ENCODE measurements at regions not wholly inside any gene's neighbourhood (a gene's known extent, or its start where the extent isn't known, plus 50 kb on each side); places are given as distances from the start of the nearest gene placed in this dataset.

DNA sequence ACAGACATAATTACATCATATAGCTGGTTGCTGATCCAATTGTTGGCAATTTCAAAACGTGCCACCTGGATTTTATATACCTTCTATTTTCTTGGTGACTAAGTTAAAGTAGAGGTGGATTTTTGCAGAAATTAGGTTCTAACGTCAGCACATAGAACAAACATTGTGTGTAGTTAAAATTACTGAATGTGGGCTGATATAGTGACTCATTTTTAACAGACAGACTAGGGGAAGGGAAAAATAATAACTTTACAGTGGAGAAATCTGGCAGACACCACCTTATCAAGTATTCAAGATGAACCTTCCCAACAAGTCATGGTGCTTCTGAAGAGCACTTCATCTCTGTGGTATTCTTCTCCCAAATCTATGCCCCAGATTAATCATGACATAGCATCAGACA, 134.5 kb downstream of the UCHL1 start:
- Mint-ChIP-seq H3K9me3 (no peaks in the 10 kb centered on the region), H3K4me3 (no peak overlapping the region), H3K27ac (no peak overlapping the region), H3K4me1 (ENCODE audit: low read depth) (no peaks in the 10 kb centered on the region), H3K36me3 (ENCODE audit: low read depth) (no peaks in the 10 kb centered on the region), H3K27me3 (peaks cover 3% of the 10 kb centered on the region)

- H3K4me3 Mint-ChIP-seq, result no peak overlapping the region
These were observed 137.8 kb downstream of the UCHL1 start for GRCh38 chr4:41394481-41394894.

GRCh38 chr4:41396214-41396613, 139.5 kb downstream of the UCHL1 start:
- Mint-ChIP-seq H3K4me3 (no peak overlapping the region), H3K36me3 (ENCODE audit: low read depth) (no peaks in the 10 kb centered on the region), H3K9me3 (no peaks in the 10 kb centered on the region), H3K4me1 (ENCODE audit: low read depth) (no peaks in the 10 kb centered on the region), H3K27ac (no peak overlapping the region), H3K27me3 (peaks cover 4% of the 10 kb centered on the region)

More at GRCh38 chr4:41394481-41394894, 137.8 kb downstream of the UCHL1 start:
- Mint-ChIP-seq H3K27me3 (peaks cover 4% of the 10 kb centered on the region), H3K36me3 (ENCODE audit: low read depth) (no peaks in the 10 kb centered on the region), H3K4me1 (ENCODE audit: low read depth) (no peaks in the 10 kb centered on the region), H3K9me3 (no peaks in the 10 kb centered on the region), H3K27ac (no peak overlapping the region)

GRCh38 chr4:41396869-41397268, 140.1 kb downstream of the UCHL1 start:
- H3K36me3 Mint-ChIP-seq (ENCODE audit: low read depth), result no peaks in the 10 kb centered on the region
- no peaks in the 10 kb centered on the region for H3K4me1 Mint-ChIP-seq (ENCODE audit: low read depth)
- no peaks in the 10 kb centered on the region for H3K9me3 Mint-ChIP-seq
- H3K27ac Mint-ChIP-seq, result no peak overlapping the region
- H3K4me3 Mint-ChIP-seq, result no peak overlapping the region
- H3K27me3 Mint-ChIP-seq, result peaks cover 4% of the 10 kb centered on the region

DNA sequence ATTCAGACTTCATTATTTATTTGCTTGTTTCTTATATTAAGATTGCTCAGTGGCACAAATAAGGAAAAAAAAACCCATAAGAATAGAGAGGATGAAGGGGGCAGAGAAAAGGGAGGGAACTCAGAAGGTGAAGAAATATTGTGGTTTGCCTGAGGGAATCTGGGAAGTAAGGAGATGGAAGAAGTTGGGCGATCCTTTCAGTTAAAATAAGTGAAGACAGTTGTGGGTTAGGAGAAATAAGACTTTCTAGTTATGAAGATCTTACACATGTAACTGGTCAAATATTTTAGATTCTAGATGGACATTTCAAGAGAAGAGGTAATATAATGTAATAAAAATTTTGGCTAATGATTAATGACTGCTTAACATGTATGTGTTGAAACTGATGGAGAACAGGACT, 138.7 kb upstream of the LIMCH1 start:
- no peak overlapping the region for H3K4me3 Mint-ChIP-seq
- H3K4me1 Mint-ChIP-seq (ENCODE audit: low read depth), result no peaks in the 10 kb centered on the region
- H3K36me3 Mint-ChIP-seq (ENCODE audit: low read depth), result no peaks in the 10 kb centered on the region

DNA sequence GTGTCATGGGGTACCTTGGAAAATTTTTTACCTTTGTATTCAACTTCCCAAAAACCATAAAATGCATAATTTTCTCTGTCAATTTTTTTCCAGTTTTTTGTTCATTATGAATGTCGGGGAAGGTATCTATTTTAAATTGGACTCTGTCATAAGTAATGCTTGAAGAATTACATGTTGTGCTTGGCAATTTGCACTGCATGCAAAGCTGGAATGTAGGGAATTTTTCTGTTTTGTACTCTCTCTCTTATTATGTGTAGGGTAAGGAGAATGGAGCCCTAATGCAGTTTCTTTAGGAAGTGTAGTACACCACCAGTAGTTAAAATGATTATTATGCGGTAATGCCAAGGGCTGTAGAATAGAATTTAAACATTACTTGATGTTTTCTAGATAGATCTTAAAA, 137.7 kb upstream of the LIMCH1 start:
- Mint-ChIP-seq H3K4me1 (ENCODE audit: low read depth) (no peaks in the 10 kb centered on the region), H3K27ac (no peak overlapping the region), H3K36me3 (ENCODE audit: low read depth) (no peaks in the 10 kb centered on the region), H3K4me3 (no peak overlapping the region), H3K9me3 (no peaks in the 10 kb centered on the region), H3K27me3 (peaks cover 5% of the 10 kb centered on the region)

More for the DNA sequence above, 138.7 kb upstream of the LIMCH1 start:
- no peaks in the 10 kb centered on the region for H3K9me3 Mint-ChIP-seq
- H3K27ac Mint-ChIP-seq, result no peak overlapping the region
- H3K27me3 Mint-ChIP-seq, result peaks cover 4% of the 10 kb centered on the region

- Mint-ChIP-seq H3K4me3 (no peak overlapping the region), H3K27me3 (peaks cover 6% of the 10 kb centered on the region), H3K4me1 (ENCODE audit: low read depth) (no peaks in the 10 kb centered on the region), H3K36me3 (ENCODE audit: low read depth) (no peaks in the 10 kb centered on the region), H3K9me3 (no peaks in the 10 kb centered on the region), H3K27ac (no peak overlapping the region)
These were observed 132.4 kb upstream of the LIMCH1 start for GRCh38 chr4:41405464-41406112.

GRCh38 chr4:41406113-41406516, 131.8 kb upstream of the LIMCH1 start:
- Mint-ChIP-seq H3K27ac (no peak overlapping the region), H3K4me3 (no peak overlapping the region), H3K4me1 (ENCODE audit: low read depth) (no peaks in the 10 kb centered on the region), H3K36me3 (ENCODE audit: low read depth) (no peaks in the 10 kb centered on the region), H3K27me3 (peaks cover 11% of the 10 kb centered on the region), H3K9me3 (no peaks in the 10 kb centered on the region)

DNA sequence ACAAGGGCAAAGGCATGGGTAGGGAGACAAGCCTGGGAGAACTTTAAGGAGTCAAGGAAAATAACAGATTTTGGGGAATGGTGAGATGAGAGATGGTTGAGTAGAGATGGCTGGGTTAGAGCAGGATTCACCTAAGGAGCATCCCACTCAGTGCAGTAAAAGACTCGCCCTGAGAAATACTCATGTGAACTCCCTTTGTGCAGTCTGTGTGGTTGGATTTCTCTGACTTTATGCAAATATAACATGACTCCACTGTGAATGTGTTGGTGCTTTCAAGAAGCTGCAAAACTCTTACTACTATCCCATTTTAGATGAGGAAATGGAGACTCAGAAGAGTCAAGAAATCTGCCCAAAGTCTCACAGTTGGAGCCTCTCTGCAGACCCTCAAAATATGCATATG, 129.8 kb upstream of the LIMCH1 start:
- Mint-ChIP-seq H3K27me3 (peaks cover 18% of the 10 kb centered on the region), H3K9me3 (no peaks in the 10 kb centered on the region), H3K4me3 (no peak overlapping the region), H3K36me3 (ENCODE audit: low read depth) (no peaks in the 10 kb centered on the region), H3K27ac (no peak overlapping the region), H3K4me1 (ENCODE audit: low read depth) (no peaks in the 10 kb centered on the region)

DNA sequence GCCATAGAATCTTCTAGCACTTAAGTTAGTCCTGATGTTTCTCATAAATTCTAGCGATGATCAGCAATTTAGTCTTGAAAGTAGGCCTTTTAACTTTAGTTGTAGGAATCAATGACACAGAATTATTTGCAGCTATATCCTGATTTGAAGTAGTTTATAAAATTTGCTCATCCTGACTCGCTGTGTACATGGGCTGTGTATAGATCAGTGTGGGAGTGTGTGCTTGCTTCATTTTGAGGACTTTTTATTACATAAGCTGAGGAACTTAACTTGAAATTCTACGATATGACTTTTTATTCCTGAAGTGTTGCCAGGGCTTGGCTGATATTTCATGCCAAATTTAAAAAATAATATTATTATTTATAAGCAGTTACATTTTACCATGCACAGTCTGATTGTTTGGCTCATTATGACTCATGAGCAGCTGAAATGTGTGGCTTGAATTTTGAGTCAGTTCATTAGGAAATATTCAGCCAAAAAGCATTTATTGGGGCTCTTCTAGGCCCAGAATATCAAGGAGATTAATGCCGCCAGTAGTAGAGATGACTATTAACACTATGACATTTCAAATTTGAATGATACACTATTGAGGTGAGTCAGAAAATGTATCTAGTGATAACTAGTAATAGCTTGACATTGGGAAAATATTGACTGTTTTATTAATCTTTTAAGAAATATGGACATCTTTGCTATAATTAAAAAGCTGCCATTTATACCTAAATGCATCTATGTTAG, 128.9 kb upstream of the LIMCH1 start:
- Mint-ChIP-seq H3K27me3 (peaks cover 21% of the 10 kb centered on the region), H3K36me3 (ENCODE audit: low read depth) (no peaks in the 10 kb centered on the region), H3K4me3 (no peak overlapping the region), H3K4me1 (ENCODE audit: low read depth) (peaks cover 3% of the 10 kb centered on the region), H3K27ac (no peak overlapping the region), H3K9me3 (no peaks in the 10 kb centered on the region)

- no peak overlapping the region for H3K4me3 Mint-ChIP-seq
- no peaks in the 10 kb centered on the region for H3K9me3 Mint-ChIP-seq
- H3K4me1 Mint-ChIP-seq (ENCODE audit: low read depth), result peaks cover 3% of the 10 kb centered on the region
- peaks cover 26% of the 10 kb centered on the region for H3K27me3 Mint-ChIP-seq
- no peaks in the 10 kb centered on the region for H3K36me3 Mint-ChIP-seq (ENCODE audit: low read depth)
- H3K27ac Mint-ChIP-seq, result no peak overlapping the region
These were observed 128.4 kb upstream of the LIMCH1 start for GRCh38 chr4:41409594-41409895.

DNA sequence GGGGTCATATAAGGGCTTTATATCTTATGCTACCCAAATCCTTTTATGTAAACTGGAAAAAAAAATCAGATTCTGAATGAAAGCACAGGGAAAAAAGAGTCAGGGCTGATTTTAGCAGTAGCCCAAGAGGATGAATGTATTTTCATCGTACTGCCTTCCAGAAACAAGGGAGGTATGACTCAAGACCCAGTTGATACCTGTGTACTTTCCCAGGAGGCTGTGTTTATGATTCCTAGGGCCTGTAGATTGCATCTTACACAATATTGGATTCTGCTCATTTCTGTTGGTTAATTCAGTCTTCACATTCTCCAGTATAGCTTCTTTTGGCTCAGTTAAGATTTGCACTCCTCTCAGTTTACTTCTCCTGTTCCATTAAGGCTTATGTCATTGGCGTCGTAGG, 127.9 kb upstream of the LIMCH1 start:
- Mint-ChIP-seq H3K4me3 (no peak overlapping the region), H3K36me3 (ENCODE audit: low read depth) (no peaks in the 10 kb centered on the region), H3K4me1 (ENCODE audit: low read depth) (peaks cover 3% of the 10 kb centered on the region), H3K27ac (no peak overlapping the region), H3K9me3 (no peaks in the 10 kb centered on the region), H3K27me3 (peaks cover 26% of the 10 kb centered on the region)

DNA sequence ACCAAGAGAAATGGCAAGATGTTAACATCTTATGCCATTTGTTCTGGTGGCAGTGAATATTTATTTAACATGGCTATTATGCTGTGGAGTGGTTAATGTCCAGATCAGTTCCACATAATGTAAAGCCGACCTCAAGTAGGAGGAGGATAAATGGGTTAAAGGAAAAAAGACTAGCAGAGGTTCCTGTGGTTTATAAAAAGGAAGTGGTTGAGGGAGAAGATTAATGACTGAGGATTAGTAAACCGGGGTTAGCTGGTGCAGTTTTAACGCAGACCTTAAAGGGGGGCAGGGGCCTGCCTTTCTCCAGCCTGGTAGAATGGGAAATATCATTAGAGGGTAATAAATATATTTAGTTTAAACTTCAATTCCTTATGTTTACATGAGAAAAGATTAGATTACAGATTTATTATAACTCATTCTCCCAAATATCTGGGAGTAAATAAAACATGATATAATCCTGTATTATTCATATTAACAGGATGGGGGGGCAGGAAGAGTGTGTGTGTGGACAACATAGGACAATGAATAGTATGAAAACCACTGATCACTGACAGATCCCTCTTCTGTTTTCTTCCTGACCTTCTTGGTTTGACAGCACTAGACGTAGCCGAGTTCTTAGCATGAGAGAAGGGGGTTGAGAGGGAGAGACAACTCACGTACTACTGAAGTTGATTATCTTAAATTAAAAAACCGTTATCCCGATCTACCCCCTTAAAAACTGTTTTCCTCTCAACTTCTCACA, 124.1 kb upstream of the LIMCH1 start:
- H3K4me1 Mint-ChIP-seq (ENCODE audit: low read depth), result peaks cover 3% of the 10 kb centered on the region
- no peaks in the 10 kb centered on the region for H3K36me3 Mint-ChIP-seq (ENCODE audit: low read depth)
- no peak overlapping the region for H3K27ac Mint-ChIP-seq
- peaks cover 20% of the 10 kb centered on the region for H3K27me3 Mint-ChIP-seq
- no peaks in the 10 kb centered on the region for H3K9me3 Mint-ChIP-seq
- H3K4me3 Mint-ChIP-seq, result no peak overlapping the region

DNA sequence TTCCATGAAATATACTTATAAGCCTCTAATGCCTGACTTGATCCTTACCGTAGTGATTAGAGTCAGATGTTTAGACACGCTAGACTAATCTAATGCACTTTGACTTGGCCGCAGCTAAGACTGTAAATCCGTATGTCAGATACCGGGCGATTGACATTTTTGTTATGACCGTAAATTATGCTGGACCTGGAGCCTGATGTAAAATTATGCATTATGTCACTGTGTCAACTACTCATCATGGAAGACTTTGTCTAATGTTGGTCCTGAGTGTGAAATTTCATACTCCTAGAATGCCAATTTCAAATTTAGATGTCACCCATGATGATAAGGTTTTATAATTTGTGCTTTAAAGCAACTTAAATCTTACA, 123.6 kb upstream of the LIMCH1 start:
- Mint-ChIP-seq H3K36me3 (ENCODE audit: low read depth) (no peaks in the 10 kb centered on the region), H3K27ac (no peak overlapping the region), H3K9me3 (no peaks in the 10 kb centered on the region), H3K4me3 (no peak overlapping the region), H3K4me1 (ENCODE audit: low read depth) (peaks cover 3% of the 10 kb centered on the region), H3K27me3 (peaks cover 20% of the 10 kb centered on the region)

DNA sequence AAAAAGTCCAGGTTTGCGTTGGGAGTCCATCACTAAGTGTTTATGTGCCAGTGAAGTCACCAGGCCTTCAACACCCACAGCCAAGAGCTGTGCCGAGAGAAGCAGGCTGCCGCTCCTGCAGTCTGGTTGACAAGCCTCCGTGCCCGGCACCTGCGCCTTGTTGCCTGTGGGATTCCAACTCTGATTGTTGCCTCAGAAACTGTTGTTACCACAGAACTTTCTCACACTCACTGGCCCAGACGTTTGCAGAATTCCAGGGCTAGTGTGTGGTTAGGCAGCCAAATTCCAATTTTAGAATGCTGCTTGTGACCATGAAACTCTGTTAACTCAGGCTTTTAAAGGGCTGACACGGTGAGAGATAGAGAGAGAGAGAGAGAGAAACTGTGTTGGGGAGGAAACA, 119.5 kb upstream of the LIMCH1 start:
- H3K36me3 Mint-ChIP-seq (ENCODE audit: low read depth), result no peaks in the 10 kb centered on the region
- no peak overlapping the region for H3K4me3 Mint-ChIP-seq
- no peak overlapping the region for H3K27ac Mint-ChIP-seq
- H3K27me3 Mint-ChIP-seq, result peaks cover 8% of the 10 kb centered on the region
- H3K9me3 Mint-ChIP-seq, result no peaks in the 10 kb centered on the region
- H3K4me1 Mint-ChIP-seq (ENCODE audit: low read depth), result peaks cover 3% of the 10 kb centered on the region
